CMK (cell line): ENCODE measurements at regions not wholly inside any gene's neighbourhood (a gene's known extent, or its start where the extent isn't known, plus 50 kb on each side); places are given as distances from the start of the nearest gene placed in this dataset.
"Not testable (repeated sequence)": the region's sequence is repeated elsewhere in the genome, so short reads cannot be mapped to it uniquely, and the experiment has no call there.

Experiments used
- DNase-seq: peaks from one replicate; pipeline ENCODE4 v3.0.0-alpha.2; 2010; ENCODE audit warnings: low read depth

GRCh38 chr6:156281266-156281665, 495.9 kb upstream of the ARID1B start:
- no peak for DNase-seq

GRCh38 chr6:156280065-156280464, 497.1 kb upstream of the ARID1B start:
- DNase-seq: no peak

GRCh38 chr6:156279261-156279969, 497.8 kb upstream of the ARID1B start:
- DNase-seq: no peak

- no peak for DNase-seq
Observed at GRCh38 chr6:156273065-156273711, 504.0 kb upstream of the ARID1B start.

- DNase-seq: no peak
Observed at GRCh38 chr6:156269751-156270369, 507.3 kb upstream of the ARID1B start.

GRCh38 chr6:156268849-156269248, 508.3 kb upstream of the ARID1B start:
- no peak for DNase-seq

GRCh38 chr6:156262014-156262413, 515.2 kb upstream of the ARID1B start:
- no peak for DNase-seq

- DNase-seq: peak; percentile 3
Observed at GRCh38 chr6:156260815-156261214, 516.4 kb upstream of the ARID1B start.

- no peak for DNase-seq
Observed at GRCh38 chr6:156258981-156259380, 518.2 kb upstream of the ARID1B start.

GRCh38 chr6:156256161-156256560, 521.0 kb upstream of the ARID1B start:
- DNase-seq: peak; percentile 5

GRCh38 chr6:156254240-156254639, 522.9 kb upstream of the ARID1B start:
- no peak for DNase-seq

GRCh38 chr6:156250593-156250992, 526.6 kb upstream of the ARID1B start:
- no peak for DNase-seq

GRCh38 chr6:156242206-156242605, 535.0 kb upstream of the ARID1B start:
- DNase-seq: no peak

GRCh38 chr6:156231026-156231765, 546.0 kb upstream of the ARID1B start:
- DNase-seq: no peak

- DNase-seq: no peak
Observed at GRCh38 chr6:156219973-156220372, 557.2 kb upstream of the ARID1B start.

- no peak for DNase-seq
Observed at GRCh38 chr6:156205678-156206077, 571.5 kb upstream of the ARID1B start.

- DNase-seq: no peak
Observed at GRCh38 chr6:156199182-156199581, 578.0 kb upstream of the ARID1B start.

GRCh38 chr6:156197513-156197912, 579.7 kb upstream of the ARID1B start:
- DNase-seq: no peak

- no peak for DNase-seq
Observed at GRCh38 chr6:156194981-156195380, 582.2 kb upstream of the ARID1B start.

- no peak for DNase-seq
Observed at GRCh38 chr6:156193381-156193780, 583.8 kb upstream of the ARID1B start.

GRCh38 chr6:156191895-156192294, 585.3 kb upstream of the ARID1B start:
- DNase-seq: no peak

GRCh38 chr6:156191390-156191789, 585.8 kb upstream of the ARID1B start:
- not testable (repeated sequence) for DNase-seq

- no peak for DNase-seq
Observed at GRCh38 chr6:156190270-156190669, 586.9 kb upstream of the ARID1B start.
